Common myeloid progenitor, CD34-positive (primary cell): ENCODE measurements at regions not wholly inside any gene's neighbourhood (a gene's known extent, or its start where the extent isn't known, plus 50 kb on each side); places are given as distances from the start of the nearest gene placed in this dataset.

Experiments
- CTCF ChIA-PET: fragments of 350-600 bp; sonication (Branson Sonifier 250); formaldehyde crosslinking; loops from one replicate; lab custom pipeline; 2021; ENCODE audit warnings: antibody characterized with exemption; lab: Charles Lee
- POLR2A ChIA-PET: fragments of 350-600 bp; sonication (Branson Sonifier 250); formaldehyde crosslinking; loops from one replicate; lab custom pipeline; 2021; ENCODE audit warnings: antibody characterized with exemption; lab: Charles Lee
- DNase-seq, 3 donors: peaks; one replicate each; pipeline versions ENCODE4 v3.0.0 to v3.0.0-alpha.2; 2013
- H3K27ac ChIP-seq, 2 experiments: 1 replicate in 1 of 2; 2 replicates in 1 of 2; pipeline ENCODE4 v1.7.0; 2013; ENCODE audit warnings: inconsistent platforms in 2 of 2, low read length in 2 of 2, mild to moderate bottlenecking in 2 of 2, low read depth in 1 of 2, moderate library complexity in 1 of 2; ENCODE audit not compliant: severe bottlenecking in 2 of 2, insufficient read depth in 1 of 2, poor library complexity in 1 of 2
- H3K27me3 ChIP-seq, 5 experiments: replicated peaks in 2 of 5; 1 replicate in 3 of 5; 2 replicates in 2 of 5; pipeline versions ENCODE4 v1.6.1 to v1.7.0; 2013; ENCODE audit warnings: low read length in 4 of 5, mild to moderate bottlenecking in 2 of 5, moderate library complexity in 2 of 5, inconsistent platforms in 1 of 5; ENCODE audit not compliant: insufficient read depth in 5 of 5, control insufficient read depth in 4 of 5
- H3K36me3 ChIP-seq, 4 experiments: 1 replicate in 2 of 4; 2 replicates in 2 of 4; pipeline versions ENCODE4 v1.6.1 to v1.7.0; 2013; ENCODE audit warnings: low read length in 3 of 4, control low read depth in 1 of 4, mild to moderate bottlenecking in 1 of 4; ENCODE audit not compliant: control insufficient read depth in 4 of 4, insufficient read depth in 4 of 4
- H3K4me1 ChIP-seq, 4 experiments: 1 replicate in 3 of 4; 2 replicates in 1 of 4; pipeline versions ENCODE4 v1.6.1 to v1.7.1; 2013; ENCODE audit warnings: low read length in 3 of 4, mild to moderate bottlenecking in 3 of 4, control low read depth in 1 of 4, inconsistent platforms in 1 of 4, moderate library complexity in 1 of 4; ENCODE audit not compliant: control insufficient read depth in 4 of 4, insufficient read depth in 4 of 4; ENCODE audit errors: control extremely low read depth in 1 of 4
- H3K4me3 ChIP-seq, 7 experiments: 1 replicate in 4 of 7; 2 replicates in 3 of 7; pipeline versions ENCODE4 v1.5.1 to v1.7.0; 2013; ENCODE audit warnings: mild to moderate bottlenecking in 7 of 7, low read length in 6 of 7, moderate library complexity in 6 of 7, inconsistent platforms in 2 of 7, low read depth in 2 of 7, control low read depth in 1 of 7; ENCODE audit not compliant: insufficient read depth in 4 of 7, control insufficient read depth in 1 of 7; ENCODE audit errors: extremely low read depth in 1 of 7
- H3K9me3 ChIP-seq, 5 experiments: 1 replicate in 4 of 5; 2 replicates in 1 of 5; pipeline versions ENCODE4 v1.6.1 to v1.7.1; 2013; ENCODE audit warnings: low read length in 4 of 5, mild to moderate bottlenecking in 2 of 5, inconsistent platforms in 1 of 5, low read depth in 1 of 5, moderate library complexity in 1 of 5; ENCODE audit not compliant: control insufficient read depth in 4 of 5, insufficient read depth in 2 of 5; ENCODE audit errors: control extremely low read depth in 1 of 5
- WGBS: methylation state at CpG from one replicate; pipeline ENCODE4 v1.1.5; 2013; ENCODE audit not compliant: insufficient coverage; 5-methylcytosine and 5-hydroxymethylcytosine counted together

- H3K9me3 ChIP-seq = no peaks in the 10 kb centered on the region
- ChIA-PET POLR2A (no interaction called here), CTCF (no interaction called here)
- no peak overlapping the region for H3K4me3 ChIP-seq
- H3K36me3 ChIP-seq = no peaks in the 10 kb centered on the region
- no peaks in the 10 kb centered on the region for H3K4me1 ChIP-seq
- no peak overlapping the region for H3K27ac ChIP-seq
- no CpG with 5 or more reads among the region's 3 CpGs for whole genome bisulfite sequencing
- no peak for DNase-seq
- no peaks in the 10 kb centered on the region for H3K27me3 ChIP-seq
These were observed 1124.1 kb upstream of the CDH2 start for GRCh38 chr18:29301048-29301447.

GRCh38 chr18:29285471-29285870 lies 1108.5 kb upstream of the CDH2 start:
- no peak for DNase-seq
- ChIA-PET CTCF (no interaction called here), POLR2A (no interaction called here)
- H3K27me3 ChIP-seq = no peaks in the 10 kb centered on the region
- no peak overlapping the region for H3K27ac ChIP-seq
- no peaks in the 10 kb centered on the region for H3K4me1 ChIP-seq
- no peaks in the 10 kb centered on the region for H3K36me3 ChIP-seq
- no peak overlapping the region for H3K4me3 ChIP-seq
- peaks cover 0 to 3% (median 0%) of the 10 kb centered on the region in 5 experiments for H3K9me3 ChIP-seq
- no CpG with 5 or more reads among the region's 2 CpGs for WGBS

- Histone ChIP-seq H3K27me3 (no peaks in the 10 kb centered on the region), H3K9me3 (no peaks in the 10 kb centered on the region), H3K36me3 (no peaks in the 10 kb centered on the region), H3K27ac (no peak overlapping the region), H3K4me3 (no peak overlapping the region), H3K4me1 (no peaks in the 10 kb centered on the region)
- CTCF ChIA-PET = no interaction called here
- POLR2A ChIA-PET = no interaction called here
- 100% methylated on average over 1 of the region's 2 CpGs for WGBS
- DNase-seq = no peak
These were observed 1094.6 kb upstream of the CDH2 start for GRCh38 chr18:29271501-29271900.

- no peaks in the 10 kb centered on the region for H3K36me3 ChIP-seq
- H3K27me3 ChIP-seq = no peaks in the 10 kb centered on the region
- CTCF ChIA-PET = no interaction called here
- WGBS = 80% methylated on average over 1 of the region's 2 CpGs
- H3K27ac ChIP-seq = no peak overlapping the region
- DNase-seq = no peak
- H3K4me3 ChIP-seq = no peak overlapping the region
- H3K9me3 ChIP-seq = no peaks in the 10 kb centered on the region
- POLR2A ChIA-PET = no interaction called here
- H3K4me1 ChIP-seq = no peaks in the 10 kb centered on the region
These were observed 1082.9 kb upstream of the CDH2 start for GRCh38 chr18:29259838-29260237.

GRCh38 chr18:29254123-29254522 lies 1077.2 kb upstream of the CDH2 start:
- Histone ChIP-seq H3K27ac (no peak overlapping the region), H3K4me3 (no peak overlapping the region), H3K9me3 (no peaks in the 10 kb centered on the region), H3K27me3 (no peaks in the 10 kb centered on the region), H3K36me3 (no peaks in the 10 kb centered on the region), H3K4me1 (peaks cover 0 to 24% (median 7%) of the 10 kb centered on the region in 4 experiments)
- ChIA-PET CTCF (no interaction called here), POLR2A (no interaction called here)
- no peak for DNase-seq
- WGBS = no CpG with 5 or more reads among the region's 2 CpGs

GRCh38 chr18:29251681-29252080 lies 1074.8 kb upstream of the CDH2 start:
- Histone ChIP-seq H3K27me3 (no peaks in the 10 kb centered on the region), H3K9me3 (no peaks in the 10 kb centered on the region), H3K4me3 (no peak overlapping the region), H3K27ac (no peak overlapping the region), H3K36me3 (no peaks in the 10 kb centered on the region), H3K4me1 (peaks cover 0 to 27% (median 7%) of the 10 kb centered on the region in 4 experiments)
- CTCF ChIA-PET = no interaction called here
- DNase-seq = no peak
- WGBS = 100% methylated on average over 1 of the region's 1 CpG
- POLR2A ChIA-PET = no interaction called here

- Histone ChIP-seq H3K27ac (no peak overlapping the region), H3K27me3 (no peaks in the 10 kb centered on the region), H3K36me3 (no peaks in the 10 kb centered on the region), H3K4me1 (peaks cover 0 to 27% (median 7%) of the 10 kb centered on the region in 4 experiments), H3K9me3 (no peaks in the 10 kb centered on the region), H3K4me3 (no peak overlapping the region)
- peak in 1 of 3 donors; percentile 1 for DNase-seq
- POLR2A ChIA-PET = no interaction called here
- CTCF ChIA-PET = interaction anchor here (0.5 kb wide), 1 partner anchor 129 kb away, joined by 3 read pairs; no protein-coding TSS in a partner anchor
These were observed 1073.9 kb upstream of the CDH2 start for GRCh38 chr18:29250843-29251242.
